Left ventricle myocardium inferior (tissue), 1 donor: ENCODE measurements at regions not wholly inside any gene's neighbourhood (a gene's known extent, or its start where the extent isn't known, plus 50 kb on each side); places are given as distances from the start of the nearest gene placed in this dataset.

Source experiments
- DNase-seq: peaks from one replicate; pipeline ENCODE4 v3.0.0-alpha.2; 2020
- H3K27ac ChIP-seq: fragments of 200-600 bp; replicated peaks from 2 replicates; pipeline ENCODE4 v1.8.0; 2021
- H3K27me3 ChIP-seq: fragments of 200-600 bp; 2 replicates; pipeline ENCODE4 v1.8.0; 2021; ENCODE audit warnings: low read depth
- H3K36me3 ChIP-seq: fragments of 200-600 bp; 2 replicates; pipeline ENCODE4 v1.8.0; 2021
- H3K4me1 ChIP-seq: fragments of 200-600 bp; 2 replicates; pipeline ENCODE4 v1.8.0; 2021
- H3K4me3 ChIP-seq: fragments of 200-600 bp; 2 replicates; pipeline ENCODE4 v1.8.0; 2021; ENCODE audit warnings: mild to moderate bottlenecking, moderate library complexity
- H3K9me3 ChIP-seq: fragments of 200-600 bp; replicated peaks from 2 replicates; pipeline ENCODE4 v1.8.0; 2021
- CTCF ChIP-seq: fragments of 200-600 bp; IDR thresholded peaks from 2 replicates; pipeline ENCODE4 v1.8.0; 2021; ENCODE audit warnings: antibody characterized with exemption, mild to moderate bottlenecking, borderline replicate concordance
- intact Hi-C: fragments of 100-400 bp; cut with micrococcal nuclease; formaldehyde crosslinking; loops from one replicate; pipeline ENCODE4 v1.11.0; 2022
- donor health status: DM: no; HTN: yes; CAD: no; lungs with severe emphysema.

GRCh38 chr5:109950634-109951033 is 260.9 kb downstream of the MAN2A1 start:
- Histone ChIP-seq H3K27ac (no peak overlapping the region), H3K9me3 (no peaks in the 10 kb centered on the region), H3K36me3 (no peaks in the 10 kb centered on the region), H3K4me1 (no peaks in the 10 kb centered on the region), H3K4me3 (no peak overlapping the region), H3K27me3 (peaks cover 41% of the 10 kb centered on the region)
- no peak for DNase-seq
- intact Hi-C loops = no loop called here
- TF ChIP-seq CTCF = no peak

GRCh38 chr5:109951348-109951747 is 261.6 kb downstream of the MAN2A1 start:
- H3K27ac ChIP-seq = no peak overlapping the region
- intact Hi-C loops = no loop called here
- DNase-seq = no peak
- TF ChIP-seq CTCF = no peak
- no peaks in the 10 kb centered on the region for H3K36me3 ChIP-seq
- H3K27me3 ChIP-seq = peaks cover 38% of the 10 kb centered on the region
- no peak overlapping the region for H3K4me3 ChIP-seq
- H3K9me3 ChIP-seq = no peaks in the 10 kb centered on the region
- H3K4me1 ChIP-seq = no peaks in the 10 kb centered on the region

- Histone ChIP-seq H3K36me3 (no peaks in the 10 kb centered on the region), H3K4me3 (no peak overlapping the region), H3K4me1 (no peaks in the 10 kb centered on the region), H3K9me3 (no peaks in the 10 kb centered on the region), H3K27ac (no peak overlapping the region), H3K27me3 (peaks cover 35% of the 10 kb centered on the region)
- TF ChIP-seq CTCF = no peak
- DNase-seq = no peak
- intact Hi-C loops = no loop called here
Observed at GRCh38 chr5:109951758-109952157, 262.0 kb downstream of the MAN2A1 start.

- Histone ChIP-seq H3K4me3 (no peak overlapping the region), H3K36me3 (no peaks in the 10 kb centered on the region), H3K27ac (no peak overlapping the region), H3K9me3 (no peaks in the 10 kb centered on the region), H3K27me3 (peaks cover 20% of the 10 kb centered on the region), H3K4me1 (no peaks in the 10 kb centered on the region)
- intact Hi-C loops = no loop called here
- no peak for DNase-seq
- TF ChIP-seq CTCF = no peak
Observed at GRCh38 chr5:109953761-109954160, 264.0 kb downstream of the MAN2A1 start.

GRCh38 chr5:109956884-109957283 is 267.2 kb downstream of the MAN2A1 start:
- TF ChIP-seq CTCF = no peak
- H3K36me3 ChIP-seq = no peaks in the 10 kb centered on the region
- H3K9me3 ChIP-seq = no peaks in the 10 kb centered on the region
- H3K27me3 ChIP-seq = peaks cover 26% of the 10 kb centered on the region
- no peak overlapping the region for H3K4me3 ChIP-seq
- intact Hi-C loops = no loop called here
- H3K4me1 ChIP-seq = no peaks in the 10 kb centered on the region
- no peak for DNase-seq
- no peak overlapping the region for H3K27ac ChIP-seq

- TF ChIP-seq CTCF = no peak
Observed at GRCh38 chr5:109958082-109958481, 268.4 kb downstream of the MAN2A1 start.

More at GRCh38 chr5:109958082-109958481, 268.4 kb downstream of the MAN2A1 start:
- intact Hi-C loops = no loop called here
- H3K9me3 ChIP-seq = no peaks in the 10 kb centered on the region
- H3K27ac ChIP-seq = no peak overlapping the region
- no peaks in the 10 kb centered on the region for H3K36me3 ChIP-seq
- no peak overlapping the region for H3K4me3 ChIP-seq
- DNase-seq = no peak
- no peaks in the 10 kb centered on the region for H3K4me1 ChIP-seq
- H3K27me3 ChIP-seq = peaks cover 26% of the 10 kb centered on the region
